ENCODE measurements at regions not wholly inside any gene's neighbourhood (a gene's known extent, or its start where the extent isn't known, plus 50 kb on each side); places are given as distances from the start of the nearest gene placed in this dataset.

DNA sequence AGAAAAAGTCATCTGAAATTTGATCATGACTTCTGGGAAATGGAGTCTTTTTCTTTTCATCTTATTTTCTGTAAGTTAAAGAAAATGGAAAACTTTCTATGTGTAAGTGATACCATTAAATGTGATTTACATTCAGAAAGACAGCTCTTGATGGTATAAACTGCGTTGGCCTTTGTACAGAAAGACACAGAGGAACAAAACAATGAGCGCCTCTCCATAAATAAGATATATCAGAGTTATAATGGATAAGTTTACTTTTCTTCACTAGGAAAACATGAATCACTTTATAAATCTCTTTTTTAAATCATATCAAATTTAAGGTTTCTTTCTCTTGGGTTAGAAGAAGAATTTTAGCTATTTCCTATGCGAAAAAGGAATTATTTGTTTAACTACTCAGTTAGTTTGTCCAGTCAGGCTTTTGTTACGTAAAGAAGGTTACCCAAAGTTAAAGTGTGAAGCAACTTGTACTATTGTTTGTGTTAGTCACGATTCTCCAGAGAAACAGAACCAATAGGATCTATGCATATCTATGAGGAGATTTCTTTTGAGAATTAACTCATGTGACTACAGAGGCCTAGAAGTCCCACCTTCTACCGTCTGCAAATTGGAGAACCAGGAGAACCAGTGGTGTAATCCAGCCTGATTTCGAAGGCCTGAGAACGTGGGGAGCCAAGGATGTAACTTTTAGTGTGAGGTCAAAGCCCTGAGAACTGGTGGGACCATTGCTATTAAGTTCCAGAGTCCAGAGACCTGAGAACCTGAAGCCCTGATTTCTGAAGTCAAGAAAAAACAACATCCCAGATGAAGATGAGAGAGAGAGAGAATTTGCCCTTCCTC is 295.4 kb upstream of the KCNJ16 start:
- ATAC-seq (no peak), FAIRE-seq (no peak), DNase-seq (ENCODE audit: low spot score) (no peak)
- H3K27ac ChIP-seq (ENCODE audit: extremely low read length, insufficient read depth, low read length): no peak overlapping the region
- H3K9ac ChIP-seq (ENCODE audit: insufficient read depth, low read depth, low read length): no peak overlapping the region
- no peak overlapping the region for H2AFZ ChIP-seq (ENCODE audit: low read length)
- TF ChIP-seq ELF1 (CRISPR knock-in tag; IDR thresholded peaks at IDR 0.05) (no peak), ZBTB42 (CRISPR knock-in tag; IDR thresholded peaks at IDR 0.05) (no peak), IKZF1 (IDR thresholded peaks at IDR 0.05) (no peak), ZNF816 (CRISPR knock-in tag; IDR thresholded peaks at IDR 0.05; ENCODE audit: borderline replicate concordance) (no peak)
- TF ChIP-seq, protein P1, sequence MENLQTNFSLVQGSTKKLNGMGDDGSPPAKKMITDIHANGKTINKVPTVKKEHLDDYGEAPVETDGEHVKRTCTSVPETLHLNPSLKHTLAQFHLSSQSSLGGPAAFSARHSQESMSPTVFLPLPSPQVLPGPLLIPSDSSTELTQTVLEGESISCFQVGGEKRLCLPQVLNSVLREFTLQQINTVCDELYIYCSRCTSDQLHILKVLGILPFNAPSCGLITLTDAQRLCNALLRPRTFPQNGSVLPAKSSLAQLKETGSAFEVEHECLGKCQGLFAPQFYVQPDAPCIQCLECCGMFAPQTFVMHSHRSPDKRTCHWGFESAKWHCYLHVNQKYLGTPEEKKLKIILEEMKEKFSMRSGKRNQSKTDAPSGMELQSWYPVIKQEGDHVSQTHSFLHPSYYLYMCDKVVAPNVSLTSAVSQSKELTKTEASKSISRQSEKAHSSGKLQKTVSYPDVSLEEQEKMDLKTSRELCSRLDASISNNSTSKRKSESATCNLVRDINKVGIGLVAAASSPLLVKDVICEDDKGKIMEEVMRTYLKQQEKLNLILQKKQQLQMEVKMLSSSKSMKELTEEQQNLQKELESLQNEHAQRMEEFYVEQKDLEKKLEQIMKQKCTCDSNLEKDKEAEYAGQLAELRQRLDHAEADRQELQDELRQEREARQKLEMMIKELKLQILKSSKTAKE (CRISPR knock-in tag; IDR thresholded peaks at IDR 0.05; ENCODE audit: borderline replicate concordance): no peak
- TF ChIP-seq, protein P2, sequence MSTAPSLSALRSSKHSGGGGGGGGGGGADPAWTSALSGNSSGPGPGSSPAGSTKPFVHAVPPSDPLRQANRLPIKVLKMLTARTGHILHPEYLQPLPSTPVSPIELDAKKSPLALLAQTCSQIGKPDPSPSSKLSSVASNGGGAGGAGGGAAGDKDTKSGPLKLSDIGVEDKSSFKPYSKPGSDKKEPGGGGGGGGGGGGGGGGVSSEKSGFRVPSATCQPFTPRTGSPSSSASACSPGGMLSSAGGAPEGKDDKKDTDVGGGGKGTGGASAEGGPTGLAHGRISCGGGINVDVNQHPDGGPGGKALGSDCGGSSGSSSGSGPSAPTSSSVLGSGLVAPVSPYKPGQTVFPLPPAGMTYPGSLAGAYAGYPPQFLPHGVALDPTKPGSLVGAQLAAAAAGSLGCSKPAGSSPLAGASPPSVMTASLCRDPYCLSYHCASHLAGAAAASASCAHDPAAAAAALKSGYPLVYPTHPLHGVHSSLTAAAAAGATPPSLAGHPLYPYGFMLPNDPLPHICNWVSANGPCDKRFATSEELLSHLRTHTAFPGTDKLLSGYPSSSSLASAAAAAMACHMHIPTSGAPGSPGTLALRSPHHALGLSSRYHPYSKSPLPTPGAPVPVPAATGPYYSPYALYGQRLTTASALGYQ (CRISPR knock-in tag; IDR thresholded peaks at IDR 0.05): no peak
- no TSS peak for BruUV-seq (replicated peaks)
- H3K79me2 ChIP-seq (ENCODE audit: insufficient read depth, low read length): no peaks in the 10 kb centered on the region
- H3K27me3 ChIP-seq (ENCODE audit: control insufficient read depth in 1 of 2, insufficient read depth in 2 of 2, low read length in 2 of 2): no peaks in the 10 kb centered on the region
- no peak overlapping the region for H3K4me2 ChIP-seq (ENCODE audit: low read depth, low read length)
- H3K9me3 ChIP-seq (ENCODE audit: low read length): peaks cover 89% of the 10 kb centered on the region
- POLR2A ChIA-PET: no interaction called here
- intact Hi-C loops (cut with micrococcal nuclease; ENCODE audit: unreplicated experiment): no loop called here
- no peaks in the 10 kb centered on the region for H3K4me1 ChIP-seq (ENCODE audit: insufficient read depth, low read length)
- H4K20me1 ChIP-seq (ENCODE audit: insufficient read depth, low read length): no peaks in the 10 kb centered on the region
- in situ Hi-C loops (cut with HindIII; ENCODE audit: extremely low pct_ligation_motif_present, low pct_unique_long_range_greater_than_20kb): loop anchor here (25.0 kb wide), 1 partner anchor 108 kb away; no protein-coding TSS in a partner anchor
- H3K36me3 ChIP-seq (replicated peaks in 1 of 2; ENCODE audit: control insufficient read depth in 1 of 2, insufficient read depth in 2 of 2, low read length in 2 of 2): no peaks in the 10 kb centered on the region
- WGBS (ENCODE audit: low lambda C conversion rate): 19% methylated on average over 8 of the region's 8 CpGs
- no peak overlapping the region for H3K4me3 ChIP-seq (replicated peaks in 1 of 3; ENCODE audit: insufficient read depth in 1 of 3, low read depth in 2 of 3, low read length in 3 of 3)
- CTCF ChIA-PET (ENCODE audit: low intra/inter-chr PET ratio, low total read pairs): no interaction called here

Data from HepG2 (cell line).